Trophoblast cell (in vitro differentiated cells and primary cell): ENCODE measurements at regions not wholly inside any gene's neighbourhood (a gene's known extent, or its start where the extent isn't known, plus 50 kb on each side); places are given as distances from the start of the nearest gene placed in this dataset.
"Not testable (repeated sequence)": the region's sequence is repeated elsewhere in the genome, so short reads cannot be mapped to it uniquely, and the experiment has no call there.

ENCODE experiments used
- DNase-seq, 2 donors: peaks; one replicate each; pipeline ENCODE4 v3.0.0-alpha.2; 2016
- H2AFZ ChIP-seq: 2 replicates; pipeline ENCODE4 v1.6.1; 2013; ENCODE audit warnings: low read length, moderate library complexity, mild to moderate bottlenecking; ENCODE audit not compliant: insufficient read depth, poor library complexity
- H2AK5ac ChIP-seq: 2 replicates; pipeline ENCODE4 v1.6.1; 2013; ENCODE audit warnings: mild to moderate bottlenecking, low read length
- H2BK120ac ChIP-seq: 2 replicates; pipeline ENCODE4 v1.6.1; 2013; ENCODE audit warnings: low read length, mild to moderate bottlenecking, moderate library complexity; ENCODE audit not compliant: insufficient read depth, poor library complexity
- H2BK12ac ChIP-seq: 2 replicates; pipeline ENCODE4 v1.6.1; 2013; ENCODE audit warnings: mild to moderate bottlenecking, low read length, moderate library complexity
- H2BK5ac ChIP-seq: 2 replicates; pipeline ENCODE4 v1.6.1; 2013; ENCODE audit warnings: low read length, low read depth, moderate library complexity, mild to moderate bottlenecking; ENCODE audit not compliant: poor library complexity
- H3K14ac ChIP-seq: 2 replicates; pipeline ENCODE4 v1.6.1; 2013; ENCODE audit warnings: mild to moderate bottlenecking, low read length
- H3K18ac ChIP-seq: 2 replicates; pipeline ENCODE4 v1.6.1; 2013; ENCODE audit warnings: mild to moderate bottlenecking, low read length
- H3K23ac ChIP-seq: 2 replicates; pipeline ENCODE4 v1.6.1; 2013; ENCODE audit warnings: low read length
- H3K27ac ChIP-seq: 2 replicates; pipeline ENCODE4 v1.5.1; 2013; ENCODE audit warnings: low read depth, mild to moderate bottlenecking, inconsistent platforms, low read length, moderate library complexity
- H3K27me3 ChIP-seq: 2 replicates; pipeline ENCODE4 v1.6.1; 2013; ENCODE audit warnings: inconsistent platforms, mild to moderate bottlenecking, low read length, moderate library complexity; ENCODE audit not compliant: insufficient read depth
- H3K36me3 ChIP-seq, 2 experiments: 1 replicate in 1 of 2; 2 replicates in 1 of 2; pipeline ENCODE4 v1.6.1; 2013; ENCODE audit warnings: low read length in 2 of 2, mild to moderate bottlenecking in 2 of 2, moderate library complexity in 1 of 2; ENCODE audit not compliant: insufficient read depth in 2 of 2, control insufficient read depth in 1 of 2
- H3K4ac ChIP-seq: 2 replicates; pipeline ENCODE4 v1.6.1; 2013; ENCODE audit warnings: low read depth, mild to moderate bottlenecking, low read length, moderate library complexity
- H3K4me1 ChIP-seq, 2 experiments: 1 replicate in 1 of 2; 2 replicates in 1 of 2; pipeline ENCODE4 v1.6.1; 2013; ENCODE audit warnings: low read length in 2 of 2, mild to moderate bottlenecking in 2 of 2, moderate library complexity in 1 of 2; ENCODE audit not compliant: insufficient read depth in 2 of 2, control insufficient read depth in 1 of 2
- H3K4me2 ChIP-seq: 2 replicates; pipeline ENCODE4 v1.6.1; 2013; ENCODE audit warnings: inconsistent platforms, mild to moderate bottlenecking, low read length, moderate library complexity
- H3K4me3 ChIP-seq: 2 replicates; pipeline ENCODE4 v1.5.1; 2013; ENCODE audit warnings: mild to moderate bottlenecking, low read depth, low read length, inconsistent platforms
- H3K79me1 ChIP-seq: one replicate; pipeline ENCODE4 v1.6.1; 2013; ENCODE audit warnings: low read length
- H3K79me2 ChIP-seq: 2 replicates; pipeline ENCODE4 v1.6.1; 2013; ENCODE audit warnings: low read length, mild to moderate bottlenecking; ENCODE audit not compliant: control insufficient read depth, insufficient read depth, poor library complexity
- H3K9ac ChIP-seq: 2 replicates; pipeline ENCODE4 v1.6.1; 2013; ENCODE audit warnings: mild to moderate bottlenecking, low read length
- H3K9me3 ChIP-seq: 2 replicates; pipeline ENCODE4 v1.6.1; 2013; ENCODE audit warnings: low read depth, mild to moderate bottlenecking, control low read depth, inconsistent platforms, low read length; ENCODE audit not compliant: insufficient read depth
- H4K12ac ChIP-seq: 2 replicates; pipeline ENCODE4 v1.6.1; 2013; ENCODE audit warnings: low read depth, mild to moderate bottlenecking, low read length, moderate library complexity
- H4K8ac ChIP-seq: 2 replicates; pipeline ENCODE4 v1.6.1; 2013; ENCODE audit warnings: low read depth, mild to moderate bottlenecking, low read length, moderate library complexity
- H4K91ac ChIP-seq: one replicate; pipeline ENCODE4 v1.6.1; 2013; ENCODE audit warnings: low read depth, mild to moderate bottlenecking, low read length, moderate library complexity
- WGBS: extraction: QIAGEN DNeasy Blood & Tissue Kit; methylation state at CpG from one replicate; pipeline ENCODE4 v1.1.7; 2013; ENCODE audit warnings: missing lambda C conversion rate; ENCODE audit not compliant: insufficient read length, insufficient coverage; ENCODE audit errors: extremely low coverage; 5-methylcytosine and 5-hydroxymethylcytosine counted together

DNA sequence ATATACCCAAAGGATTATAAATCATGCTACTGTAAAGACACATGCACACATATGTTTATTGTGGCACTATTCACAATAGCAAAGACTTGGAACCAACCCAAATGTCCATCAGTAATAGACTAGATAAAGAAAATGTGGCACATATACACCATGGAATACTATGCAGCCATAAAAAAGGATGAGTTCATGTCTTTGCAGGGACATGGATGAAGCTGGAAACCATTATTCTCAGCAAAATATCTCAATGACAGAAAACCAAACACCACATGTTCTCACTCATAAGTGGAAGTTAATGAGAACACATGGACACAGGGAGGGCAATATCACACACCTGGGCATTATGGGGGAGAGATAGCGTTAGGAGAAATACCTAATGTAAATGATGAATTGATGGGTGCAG lies 323.8 kb upstream of the POF1B start:
- H2BK5ac ChIP-seq: not testable (repeated sequence)

GRCh38 chrX:85698921-85699320 lies 319.5 kb upstream of the POF1B start:
- Histone ChIP-seq H3K27me3 (no peaks in the 10 kb centered on the region), H3K4me1 (no peaks in the 10 kb centered on the region), H4K12ac (no peak overlapping the region), H3K9me3 (no peaks in the 10 kb centered on the region), H3K23ac (no peak overlapping the region), H2AK5ac (no peak overlapping the region), H3K27ac (no peak overlapping the region), H2AFZ (no peak overlapping the region), H3K4ac (no peak overlapping the region), H3K79me2 (no peaks in the 10 kb centered on the region), H4K8ac (no peak overlapping the region), H3K4me2 (no peak overlapping the region), H4K91ac (no peak overlapping the region), H3K18ac (no peak overlapping the region), H2BK5ac (no peak overlapping the region), H3K4me3 (no peak overlapping the region), H2BK120ac (no peak overlapping the region), H3K9ac (no peak overlapping the region), H3K36me3 (no peaks in the 10 kb centered on the region), H3K14ac (no peak overlapping the region), H3K79me1 (no peaks in the 10 kb centered on the region), H2BK12ac (no peak overlapping the region)
- no peak for DNase-seq
- WGBS: no CpG with 5 or more reads among the region's 5 CpGs

More for the DNA sequence above, 323.8 kb upstream of the POF1B start:
- H2BK12ac ChIP-seq, H4K91ac ChIP-seq, H3K36me3 ChIP-seq, H2AFZ ChIP-seq, H4K12ac ChIP-seq, DNase-seq, H3K4me3 ChIP-seq, H3K18ac ChIP-seq, H3K27me3 ChIP-seq, H3K4me2 ChIP-seq, H3K9me3 ChIP-seq, H2BK120ac ChIP-seq, H3K14ac ChIP-seq, H3K79me1 ChIP-seq, H3K4me1 ChIP-seq, H3K79me2 ChIP-seq, H3K9ac ChIP-seq, H3K23ac ChIP-seq, H2AK5ac ChIP-seq, H3K4ac ChIP-seq, H4K8ac ChIP-seq, H3K27ac ChIP-seq: not testable (repeated sequence)
- WGBS: no CpG with 5 or more reads among the region's 1 CpG

- Histone ChIP-seq H2BK120ac (no peak overlapping the region), H3K4ac (no peak overlapping the region), H3K79me1 (no peaks in the 10 kb centered on the region), H3K27me3 (no peaks in the 10 kb centered on the region), H2BK12ac (no peak overlapping the region), H3K14ac (no peak overlapping the region), H2AFZ (no peak overlapping the region), H3K4me3 (no peak overlapping the region), H3K18ac (no peak overlapping the region), H4K12ac (no peak overlapping the region), H3K4me1 (no peaks in the 10 kb centered on the region), H3K79me2 (no peaks in the 10 kb centered on the region), H3K27ac (no peak overlapping the region), H2AK5ac (no peak overlapping the region), H3K36me3 (no peaks in the 10 kb centered on the region), H3K23ac (no peak overlapping the region), H3K9me3 (no peaks in the 10 kb centered on the region), H4K8ac (no peak overlapping the region), H2BK5ac (no peak overlapping the region), H4K91ac (no peak overlapping the region), H3K4me2 (no peak overlapping the region), H3K9ac (no peak overlapping the region)
- DNase-seq: no peak
- no CpG with 5 or more reads among the region's 5 CpGs for WGBS
These were observed 306.4 kb upstream of the POF1B start for GRCh38 chrX:85685843-85686242.

- no peak overlapping the region for H2AFZ ChIP-seq
- H3K79me1 ChIP-seq: no peaks in the 10 kb centered on the region
- no peaks in the 10 kb centered on the region for H3K4me1 ChIP-seq
- no peak overlapping the region for H4K91ac ChIP-seq
- H3K14ac ChIP-seq: no peak overlapping the region
- H3K27ac ChIP-seq: no peak overlapping the region
- H4K12ac ChIP-seq: no peak overlapping the region
- no peak overlapping the region for H3K9ac ChIP-seq
- H3K18ac ChIP-seq: no peak overlapping the region
- no peaks in the 10 kb centered on the region for H3K79me2 ChIP-seq
- no peak overlapping the region for H2BK120ac ChIP-seq
- H3K4me2 ChIP-seq: no peak overlapping the region
- no peak overlapping the region for H3K4ac ChIP-seq
- no peaks in the 10 kb centered on the region for H3K36me3 ChIP-seq
- no peak overlapping the region for H3K23ac ChIP-seq
- H3K9me3 ChIP-seq: no peaks in the 10 kb centered on the region
- no peak overlapping the region for H2AK5ac ChIP-seq
- H3K4me3 ChIP-seq: no peak overlapping the region
- no peak overlapping the region for H4K8ac ChIP-seq
- H2BK12ac ChIP-seq: no peak overlapping the region
- DNase-seq: no peak
- no peak overlapping the region for H2BK5ac ChIP-seq
- WGBS: no CpG with 5 or more reads among the region's 2 CpGs
- no peaks in the 10 kb centered on the region for H3K27me3 ChIP-seq
These were observed 287.0 kb upstream of the POF1B start for GRCh38 chrX:85666471-85666870.
